Hindlimb muscle (tissue), 1 donor: ENCODE measurements at regions not wholly inside any gene's neighbourhood (a gene's known extent, or its start where the extent isn't known, plus 50 kb on each side); places are given as distances from the start of the nearest gene placed in this dataset.
"Not testable (repeated sequence)": the region's sequence is repeated elsewhere in the genome, so short reads cannot be mapped to it uniquely, and the experiment has no call there.

Source experiments
- DNase-seq: peaks from one replicate; pipeline ENCODE4 v3.0.0-alpha.2; 2013

DNA sequence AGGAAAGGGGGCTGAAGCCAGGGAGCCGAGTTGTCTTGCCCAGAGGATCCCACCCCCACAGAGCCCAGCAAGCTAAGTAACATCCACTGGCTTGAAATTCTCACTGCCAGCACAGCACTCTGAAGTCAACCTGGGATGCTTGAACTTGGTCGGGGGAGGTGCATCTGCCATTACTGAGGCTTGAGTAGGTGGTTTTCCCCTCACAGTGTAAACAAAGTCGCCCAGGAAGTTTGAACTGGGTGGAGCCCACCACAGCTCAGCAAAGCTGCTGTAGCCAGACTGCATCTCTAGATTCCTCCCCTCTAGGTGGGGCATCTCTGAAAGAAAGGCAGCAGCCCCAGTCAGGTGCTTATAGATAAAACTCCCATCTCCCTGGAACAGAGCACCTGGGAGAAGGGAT lies 54.3 kb upstream of the GRIA3 start:
- DNase-seq: not testable (repeated sequence)
